GM23338 (cell line): ENCODE measurements at regions not wholly inside any gene's neighbourhood (a gene's known extent, or its start where the extent isn't known, plus 50 kb on each side); places are given as distances from the start of the nearest gene placed in this dataset.

Experiments
- ATAC-seq: fragments of 200-7000 bp; cut with Tn5 transposase; 3 replicates; pipeline ENCODE4 v1.9.1; 2020
- DNase-seq: peaks from one replicate; pipeline ENCODE4 v3.0.0-alpha.2; 2015; ENCODE audit warnings: low spot score
- H2AFZ ChIP-seq: fragments of 200-600 bp; sonication (generic); 2 replicates; pipeline ENCODE4 v1.8.0; 2016; ENCODE audit warnings: antibody characterized with exemption, mild to moderate bottlenecking, moderate library complexity
- H3F3A ChIP-seq: fragments of 200-600 bp; sonication (generic); replicated peaks from 2 replicates; pipeline ENCODE4 v1.8.0; 2017; ENCODE audit warnings: antibody characterized with exemption, mixed run types, low read depth
- H3K27ac ChIP-seq: fragments of 200-600 bp; sonication (generic); 2 replicates; pipeline ENCODE4 v1.6.1; 2016; ENCODE audit warnings: low read depth
- H3K27me3 ChIP-seq: fragments of 200-600 bp; sonication (generic); 2 replicates; pipeline ENCODE4 v1.8.0; 2016; ENCODE audit warnings: mild to moderate bottlenecking, mixed run types, moderate library complexity; ENCODE audit not compliant: insufficient read depth
- H3K36me3 ChIP-seq: fragments of 200-600 bp; sonication (generic); 2 replicates; pipeline ENCODE4 v1.8.0; 2016; ENCODE audit warnings: mild to moderate bottlenecking; ENCODE audit not compliant: insufficient read depth
- H3K4me1 ChIP-seq: fragments of 200-600 bp; sonication (generic); 2 replicates; pipeline ENCODE4 v1.8.0; 2016; ENCODE audit warnings: mild to moderate bottlenecking, moderate library complexity; ENCODE audit not compliant: insufficient read depth
- H3K4me2 ChIP-seq: fragments of 200-600 bp; sonication (generic); 2 replicates; pipeline ENCODE4 v1.7.1; 2017; ENCODE audit warnings: mixed run types
- H3K4me3 ChIP-seq: fragments of 200-600 bp; sonication (generic); 2 replicates; pipeline ENCODE4 v1.6.1; 2016; ENCODE audit warnings: mixed run types
- H3K79me2 ChIP-seq: fragments of 200-600 bp; sonication (generic); replicated peaks from 2 replicates; pipeline ENCODE4 v1.8.0; 2017; ENCODE audit warnings: mild to moderate bottlenecking; ENCODE audit not compliant: insufficient read depth
- H3K9me2 ChIP-seq: fragments of 200-600 bp; sonication (generic); 2 replicates; pipeline ENCODE4 v1.8.0; 2017; ENCODE audit not compliant: insufficient read depth
- H4K20me1 ChIP-seq: fragments of 200-600 bp; sonication (generic); replicated peaks from 2 replicates; pipeline ENCODE4 v1.8.0; 2017; ENCODE audit warnings: mild to moderate bottlenecking; ENCODE audit not compliant: insufficient read depth
- H3K27ac Mint-ChIP-seq: 2 replicates; pipeline ENCODE4 v1.8.0; 2020; ENCODE audit warnings: inconsistent platforms, mild to moderate bottlenecking, moderate library complexity, mixed read lengths
- H3K27me3 Mint-ChIP-seq: 3 replicates; pipeline ENCODE4 v1.8.0; 2022; ENCODE audit warnings: low read depth, mild to moderate bottlenecking, moderate library complexity, mixed read lengths, inconsistent platforms; ENCODE audit not compliant: insufficient read depth, poor library complexity
- H3K36me3 Mint-ChIP-seq: 3 replicates; pipeline ENCODE4 v1.8.0; 2021; ENCODE audit warnings: low read depth, mild to moderate bottlenecking, inconsistent platforms, moderate library complexity, mixed read lengths
- H3K4me1 Mint-ChIP-seq: 3 replicates; pipeline ENCODE4 v1.8.0; 2020; ENCODE audit warnings: mild to moderate bottlenecking, inconsistent platforms, mixed read lengths
- H3K4me3 Mint-ChIP-seq: 3 replicates; pipeline ENCODE4 v1.8.0; 2021; ENCODE audit warnings: moderate library complexity, mild to moderate bottlenecking, inconsistent platforms, mixed read lengths
- H3K9me3 Mint-ChIP-seq: 3 replicates; pipeline ENCODE4 v1.8.0; 2020; ENCODE audit warnings: moderate library complexity, mild to moderate bottlenecking, inconsistent platforms, mixed read lengths
- CREB1 ChIP-seq: fragments of 250-450 bp; sonication (Bioruptor Pico); IDR thresholded peaks from 2 replicates; pipeline ENCODE4 v1.5.0; 2020; ENCODE audit warnings: low read depth, mild to moderate bottlenecking, moderate library complexity
- CTCF ChIP-seq, 2 experiments: fragments of 200-600 bp in 1 of 2; sonication (generic) in 1 of 2; conservative IDR thresholded peaks; 2 replicates each; pipeline versions ENCODE4 v1.5.1 to v1.6.1; 2016 to 2017; ENCODE audit warnings: antibody characterized with exemption in 2 of 2, low read depth in 2 of 2, mild to moderate bottlenecking in 2 of 2, moderate library complexity in 1 of 2
- EZH2 ChIP-seq: fragments of 200-600 bp; sonication (generic); IDR thresholded peaks from one replicate; pipeline ENCODE4 v1.8.0; 2017; ENCODE audit warnings: antibody characterized with exemption, mild to moderate bottlenecking, low read depth; ENCODE audit not compliant: unreplicated experiment
- NANOG ChIP-seq: IDR thresholded peaks from 2 replicates; pipeline ENCODE4 v1.6.1; 2016; ENCODE audit warnings: antibody characterized with exemption, borderline replicate concordance
- POLR2AphosphoS5 ChIP-seq: IDR thresholded peaks from 2 replicates; pipeline ENCODE4 v1.6.1; 2016; ENCODE audit warnings: antibody characterized with exemption, low read depth
- REST ChIP-seq: IDR thresholded peaks from one replicate; pipeline ENCODE4 v1.6.1; 2018; ENCODE audit warnings: antibody characterized with exemption; ENCODE audit not compliant: unreplicated experiment
- STAT1 ChIP-seq: IDR thresholded peaks from one replicate; pipeline ENCODE4 v1.6.1; 2016; ENCODE audit warnings: antibody characterized with exemption; ENCODE audit not compliant: unreplicated experiment
- ZNF114 ChIP-seq: fragments of 250-450 bp; sonication (Bioruptor Pico); IDR thresholded peaks from 2 replicates; pipeline ENCODE4 v1.5.0; 2020; ENCODE audit warnings: mild to moderate bottlenecking, moderate library complexity
- ZNF331 ChIP-seq: fragments of 250-450 bp; sonication (Bioruptor Pico); IDR thresholded peaks from 2 replicates; pipeline ENCODE4 v1.5.0; 2020; ENCODE audit warnings: low read depth, mild to moderate bottlenecking, moderate library complexity
- ZNF462 ChIP-seq: fragments of 250-450 bp; sonication (Bioruptor Pico); IDR thresholded peaks from 2 replicates; pipeline ENCODE4 v1.5.0; 2020; ENCODE audit warnings: mild to moderate bottlenecking, moderate library complexity

GRCh38 chr6:141551318-141551717, 581.4 kb upstream of the GJE1 start (continued):
- TF ChIP-seq CTCF (conservative IDR thresholded peaks at IDR 0.05; ENCODE audit: low read depth in 2 of 2) (no peak), CREB1 (CRISPR knock-in tag) (no peak), ZNF462 (no peak), STAT1 (no peak), NANOG (no peak)

- Histone ChIP-seq H3K9me2 (no peaks in the 10 kb centered on the region), H3K79me2 (no peaks in the 10 kb centered on the region), H3K36me3 (0 out of 2 replicates have a peak, but pooled peaks cover 4% of the 10 kb centered on the region), H3K4me2 (no peak overlapping the region), H3K27me3 (no peaks in the 10 kb centered on the region), H3K4me3 (no peak overlapping the region), H3F3A (no peaks in the 10 kb centered on the region), H4K20me1 (no peaks in the 10 kb centered on the region), H2AFZ (no peak overlapping the region), H3K27ac (no peak overlapping the region), H3K4me1 (no peaks in the 10 kb centered on the region)
- H3K4me1 Mint-ChIP-seq = no peaks in the 10 kb centered on the region; the same call in 2 of the 3 replicates
- ATAC-seq (no peak), DNase-seq (no peak)
- no peak overlapping the region for H3K27ac Mint-ChIP-seq
- H3K9me3 Mint-ChIP-seq = peaks cover 38% of the 10 kb centered on the region
- H3K4me3 Mint-ChIP-seq = no peak overlapping the region
- H3K36me3 Mint-ChIP-seq = peaks cover 55% of the 10 kb centered on the region
- H3K27me3 Mint-ChIP-seq = no peaks in the 10 kb centered on the region
- TF ChIP-seq CTCF (conservative IDR thresholded peaks at IDR 0.05; ENCODE audit: low read depth in 2 of 2) (no peak), ZNF331 (CRISPR knock-in tag) (no peak), ZNF114 (CRISPR knock-in tag) (no peak), REST (no peak), POLR2AphosphoS5 (no peak), EZH2 (no peak), STAT1 (no peak)
These were observed 582.3 kb upstream of the GJE1 start for GRCh38 chr6:141550471-141550870.
